ENCODE measurements at regions not wholly inside any gene's neighbourhood (a gene's known extent, or its start where the extent isn't known, plus 50 kb on each side); places are given as distances from the start of the nearest gene placed in this dataset.

DNA sequence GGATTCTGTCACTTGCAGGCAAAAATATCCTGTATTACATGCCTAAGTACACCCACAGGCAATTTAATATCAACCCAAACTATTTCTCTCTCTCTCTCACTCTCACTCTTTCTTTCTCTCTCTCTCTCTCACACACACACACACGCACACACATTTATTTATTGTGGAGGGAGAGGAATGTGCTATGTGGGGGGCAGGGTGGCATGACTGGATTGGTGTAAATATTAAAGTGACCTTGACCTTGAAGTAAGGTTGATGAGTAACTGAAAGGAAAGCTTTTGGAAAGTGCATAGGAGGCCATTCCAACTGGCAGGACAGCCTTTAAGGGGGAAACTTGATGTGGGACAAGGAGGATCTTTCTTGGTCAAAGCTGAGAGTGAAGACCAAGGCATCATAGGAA is 589.7 kb upstream of the KIRREL3 start:
- Histone ChIP-seq H3K79me2 (ENCODE audit: insufficient read depth, low read length) (no peaks in the 10 kb centered on the region), H3K4me3 (ENCODE audit: low read length, poor library complexity, severe bottlenecking) (no peak overlapping the region)

DNA sequence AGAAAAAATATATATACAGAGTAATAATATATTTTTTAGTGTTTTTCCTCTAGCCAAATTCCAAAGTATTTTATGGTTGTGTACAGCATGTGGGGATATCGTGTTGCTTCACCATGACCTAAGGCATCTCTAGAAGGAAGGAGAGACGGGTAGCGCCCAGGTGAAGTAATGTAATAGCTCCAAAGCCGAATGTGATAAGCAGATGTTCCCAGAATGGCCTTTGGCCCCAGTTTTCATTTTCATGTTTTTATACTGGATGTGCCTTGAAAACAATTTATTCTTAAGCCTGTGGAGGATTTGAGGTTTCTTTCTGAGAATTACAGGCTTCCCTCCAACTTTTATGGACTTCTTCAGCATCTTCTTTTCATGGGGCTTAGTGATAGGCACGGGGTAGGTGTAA is 587.9 kb upstream of the KIRREL3 start:
- Histone ChIP-seq H3K9ac (ENCODE audit: low read depth, low read length, poor library complexity, severe bottlenecking) (no peak overlapping the region), H4K20me1 (ENCODE audit: insufficient read depth, low read length, poor library complexity, severe bottlenecking) (no peaks in the 10 kb centered on the region), H3K36me3 (ENCODE audit: insufficient read depth, low read length) (no peaks in the 10 kb centered on the region), H3K27me3 (ENCODE audit: insufficient read depth, low read length, poor library complexity, severe bottlenecking) (no peaks in the 10 kb centered on the region), H3K79me2 (ENCODE audit: insufficient read depth, low read length) (no peaks in the 10 kb centered on the region), H2AFZ (ENCODE audit: low read length) (no peak overlapping the region), H3K4me3 (ENCODE audit: low read length, poor library complexity, severe bottlenecking) (no peak overlapping the region), H3F3A (ENCODE audit: low read depth) (no peaks in the 10 kb centered on the region), H3K9me3 (ENCODE audit: insufficient read depth, low read depth, low read length) (no peaks in the 10 kb centered on the region), H3K4me2 (ENCODE audit: low read depth, low read length, poor library complexity, severe bottlenecking) (no peak overlapping the region), H3K9me2 (replicated peaks; ENCODE audit: low read depth, low read length) (no peaks in the 10 kb centered on the region), H3K4me1 (ENCODE audit: insufficient read depth, low read length, poor library complexity, severe bottlenecking) (no peaks in the 10 kb centered on the region)
- TF ChIP-seq, protein P1, sequence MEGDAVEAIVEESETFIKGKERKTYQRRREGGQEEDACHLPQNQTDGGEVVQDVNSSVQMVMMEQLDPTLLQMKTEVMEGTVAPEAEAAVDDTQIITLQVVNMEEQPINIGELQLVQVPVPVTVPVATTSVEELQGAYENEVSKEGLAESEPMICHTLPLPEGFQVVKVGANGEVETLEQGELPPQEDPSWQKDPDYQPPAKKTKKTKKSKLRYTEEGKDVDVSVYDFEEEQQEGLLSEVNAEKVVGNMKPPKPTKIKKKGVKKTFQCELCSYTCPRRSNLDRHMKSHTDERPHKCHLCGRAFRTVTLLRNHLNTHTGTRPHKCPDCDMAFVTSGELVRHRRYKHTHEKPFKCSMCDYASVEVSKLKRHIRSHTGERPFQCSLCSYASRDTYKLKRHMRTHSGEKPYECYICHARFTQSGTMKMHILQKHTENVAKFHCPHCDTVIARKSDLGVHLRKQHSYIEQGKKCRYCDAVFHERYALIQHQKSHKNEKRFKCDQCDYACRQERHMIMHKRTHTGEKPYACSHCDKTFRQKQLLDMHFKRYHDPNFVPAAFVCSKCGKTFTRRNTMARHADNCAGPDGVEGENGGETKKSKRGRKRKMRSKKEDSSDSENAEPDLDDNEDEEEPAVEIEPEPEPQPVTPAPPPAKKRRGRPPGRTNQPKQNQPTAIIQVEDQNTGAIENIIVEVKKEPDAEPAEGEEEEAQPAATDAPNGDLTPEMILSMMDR (conservative IDR thresholded peaks at IDR 0.05; ENCODE audit: low read length) = no peak
- no peak for TF ChIP-seq EZH2phosphoT487 (IDR thresholded peaks at IDR 0.05; ENCODE audit: borderline replicate concordance)

More for the DNA sequence above, 589.7 kb upstream of the KIRREL3 start:
- H3K9me2 ChIP-seq (replicated peaks; ENCODE audit: low read depth, low read length) = no peaks in the 10 kb centered on the region
- no peaks in the 10 kb centered on the region for H3K9me3 ChIP-seq (ENCODE audit: insufficient read depth, low read depth, low read length)
- no peak for TF ChIP-seq EZH2phosphoT487 (IDR thresholded peaks at IDR 0.05; ENCODE audit: borderline replicate concordance)
- TF ChIP-seq, protein P1 (conservative IDR thresholded peaks at IDR 0.05; ENCODE audit: low read length) = no peak
- H3K36me3 ChIP-seq (ENCODE audit: insufficient read depth, low read length) = no peaks in the 10 kb centered on the region
- H3K4me2 ChIP-seq (ENCODE audit: low read depth, low read length, poor library complexity, severe bottlenecking) = no peak overlapping the region
- H4K20me1 ChIP-seq (ENCODE audit: insufficient read depth, low read length, poor library complexity, severe bottlenecking) = no peaks in the 10 kb centered on the region
- no peak overlapping the region for H3K9ac ChIP-seq (ENCODE audit: low read depth, low read length, poor library complexity, severe bottlenecking)
- no peak overlapping the region for H2AFZ ChIP-seq (ENCODE audit: low read length)
- H3K27me3 ChIP-seq (ENCODE audit: insufficient read depth, low read length, poor library complexity, severe bottlenecking) = no peaks in the 10 kb centered on the region
- H3F3A ChIP-seq (ENCODE audit: low read depth) = no peaks in the 10 kb centered on the region
- no peaks in the 10 kb centered on the region for H3K4me1 ChIP-seq (ENCODE audit: insufficient read depth, low read length, poor library complexity, severe bottlenecking)

DNA sequence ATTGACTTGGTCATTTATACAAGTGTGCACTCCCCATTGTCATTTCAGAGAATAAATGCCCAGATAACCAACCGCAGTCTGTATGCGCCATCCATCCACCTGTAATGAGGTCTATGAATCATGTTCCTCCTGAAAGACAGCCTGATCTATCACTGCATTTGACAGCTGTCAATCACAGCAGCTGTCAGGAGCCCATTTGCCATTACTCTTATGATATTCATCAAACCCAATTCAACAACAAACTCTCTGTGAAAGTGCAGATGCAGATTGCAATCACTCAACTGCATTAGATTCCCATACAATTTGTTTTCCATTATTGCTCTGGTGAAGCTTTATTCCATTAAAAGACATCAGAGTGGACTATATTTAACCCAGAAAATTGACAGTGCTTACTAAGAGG is 586.9 kb upstream of the KIRREL3 start:
- Histone ChIP-seq H3K4me3 (ENCODE audit: low read length, poor library complexity, severe bottlenecking) (no peak overlapping the region), H3K9ac (ENCODE audit: low read depth, low read length, poor library complexity, severe bottlenecking) (no peak overlapping the region), H3K9me3 (ENCODE audit: insufficient read depth, low read depth, low read length) (no peaks in the 10 kb centered on the region), H3F3A (ENCODE audit: low read depth) (no peaks in the 10 kb centered on the region), H3K27me3 (ENCODE audit: insufficient read depth, low read length, poor library complexity, severe bottlenecking) (no peaks in the 10 kb centered on the region), H3K4me1 (ENCODE audit: insufficient read depth, low read length, poor library complexity, severe bottlenecking) (no peaks in the 10 kb centered on the region), H3K9me2 (replicated peaks; ENCODE audit: low read depth, low read length) (no peaks in the 10 kb centered on the region), H4K20me1 (ENCODE audit: insufficient read depth, low read length, poor library complexity, severe bottlenecking) (no peaks in the 10 kb centered on the region), H3K36me3 (ENCODE audit: insufficient read depth, low read length) (no peaks in the 10 kb centered on the region), H3K79me2 (ENCODE audit: insufficient read depth, low read length) (no peaks in the 10 kb centered on the region), H3K4me2 (ENCODE audit: low read depth, low read length, poor library complexity, severe bottlenecking) (no peak overlapping the region), H2AFZ (ENCODE audit: low read length) (no peak overlapping the region)
- no peak for TF ChIP-seq EZH2phosphoT487 (IDR thresholded peaks at IDR 0.05; ENCODE audit: borderline replicate concordance)
- TF ChIP-seq, protein P1 (conservative IDR thresholded peaks at IDR 0.05; ENCODE audit: low read length) = no peak
